NOMO-1 treated with dmso at 0.1 percent for 144 hours (cell line): ENCODE measurements at regions not wholly inside any gene's neighbourhood (a gene's known extent, or its start where the extent isn't known, plus 50 kb on each side); places are given as distances from the start of the nearest gene placed in this dataset.
"Not testable (repeated sequence)": the region's sequence is repeated elsewhere in the genome, so short reads cannot be mapped to it uniquely, and the experiment has no call there.

ENCODE experiments used
- DNase-seq: peaks from one replicate; lab custom pipeline; 2025; ENCODE audit not compliant: unreplicated experiment; lab: John Stamatoyannopoulos, UW

GRCh38 chr1:191707288-191707687 is 451.0 kb upstream of the RGS18 start:
- DNase-seq, result no peak

DNA sequence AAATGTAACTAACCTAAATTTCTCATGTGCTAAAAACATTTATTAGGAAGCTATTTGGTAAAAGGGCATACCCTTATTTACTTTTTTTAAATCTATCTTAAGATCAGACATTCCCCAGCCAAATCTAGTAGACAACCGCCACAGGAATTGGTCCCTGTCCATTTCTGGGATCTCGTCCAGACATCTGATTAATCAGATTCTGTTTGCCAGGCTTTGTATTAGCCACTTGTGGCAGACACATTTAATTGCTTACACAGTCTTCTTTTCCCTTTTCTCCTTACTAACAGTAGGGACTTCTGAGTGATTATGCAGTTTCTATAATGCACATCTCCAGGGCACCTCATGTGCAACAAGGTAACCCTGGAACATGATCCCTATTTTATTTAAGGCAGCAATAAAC is 449.0 kb upstream of the RGS18 start:
- no peak for DNase-seq

GRCh38 chr1:191711961-191712360 is 446.3 kb upstream of the RGS18 start:
- DNase-seq, result no peak

DNA sequence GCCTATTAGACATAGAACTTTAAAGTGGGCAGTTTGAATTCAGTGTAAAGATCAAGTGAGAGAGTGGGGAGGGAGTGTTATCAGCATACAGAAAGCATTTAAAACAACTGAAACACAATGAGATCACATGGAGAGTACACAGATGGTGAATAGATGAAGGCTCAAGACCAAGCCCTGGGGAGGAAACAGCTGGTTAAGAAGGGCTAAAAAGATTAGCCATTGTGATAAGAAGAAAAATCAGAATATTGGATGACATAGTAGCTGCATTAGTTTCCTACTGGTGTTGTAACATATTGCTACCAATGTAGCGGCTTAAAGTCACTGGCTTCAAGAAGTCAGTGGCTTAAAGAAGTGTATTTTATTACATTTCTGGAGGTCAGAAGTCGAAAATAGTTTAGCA is 443.4 kb upstream of the RGS18 start:
- no peak for DNase-seq

- no peak for DNase-seq
Measured at GRCh38 chr1:191729742-191730141, 428.5 kb upstream of the RGS18 start.

DNA sequence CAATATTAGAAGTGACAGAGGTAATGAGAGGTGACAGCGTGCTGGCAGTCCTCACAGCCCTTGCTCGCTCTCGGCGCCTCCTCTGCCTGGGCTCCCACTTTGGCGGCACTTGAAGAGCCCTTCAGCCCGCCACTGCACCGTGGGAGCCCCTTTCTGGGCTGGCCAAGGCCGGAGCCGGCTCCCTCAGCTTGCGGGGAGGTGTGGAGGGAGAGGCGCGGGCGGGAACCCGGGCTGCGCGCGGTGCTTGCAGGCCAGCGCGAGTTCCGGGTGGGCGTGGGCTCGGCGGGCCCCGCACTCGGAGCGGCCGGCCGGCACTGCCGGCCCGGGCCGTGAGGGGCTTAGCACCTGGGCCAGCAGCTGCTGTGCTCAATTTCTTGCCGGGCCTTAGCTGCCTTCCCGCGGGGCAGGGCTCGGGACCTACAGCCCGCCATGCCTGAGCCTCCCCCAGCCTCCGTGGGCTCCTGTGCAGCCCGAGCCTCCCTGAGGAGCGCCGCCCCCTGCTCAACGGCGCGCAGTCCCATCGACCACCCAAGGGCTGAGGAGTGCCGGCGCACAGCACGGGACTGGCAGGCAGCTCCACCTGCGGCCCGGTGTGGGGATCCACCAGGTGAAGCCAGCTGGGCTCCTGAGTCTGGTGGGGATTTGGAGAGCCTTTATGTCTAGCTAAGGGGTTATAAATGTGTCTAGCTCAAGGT is 426.5 kb upstream of the RGS18 start:
- not testable (repeated sequence) for DNase-seq

GRCh38 chr1:191734321-191734720 is 423.9 kb upstream of the RGS18 start:
- no peak for DNase-seq

DNA sequence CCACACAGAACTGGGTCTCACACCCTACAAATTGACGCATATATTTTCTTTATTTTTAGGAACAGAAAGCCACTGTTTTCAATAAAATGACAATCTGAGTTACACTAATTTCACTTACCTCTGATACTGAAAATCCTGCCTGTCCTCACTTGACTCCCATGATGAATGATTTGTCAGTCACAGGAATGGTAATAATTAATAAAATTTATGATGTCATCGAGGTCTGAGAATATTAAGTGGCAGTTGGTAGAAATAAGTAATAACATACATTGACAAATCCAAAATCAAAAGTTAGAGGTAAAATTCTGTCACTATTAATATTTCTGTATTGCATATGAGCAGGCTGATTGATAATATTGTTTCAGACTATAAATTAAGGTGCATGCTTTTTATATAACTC is 418.7 kb upstream of the RGS18 start:
- DNase-seq, result no peak

DNA sequence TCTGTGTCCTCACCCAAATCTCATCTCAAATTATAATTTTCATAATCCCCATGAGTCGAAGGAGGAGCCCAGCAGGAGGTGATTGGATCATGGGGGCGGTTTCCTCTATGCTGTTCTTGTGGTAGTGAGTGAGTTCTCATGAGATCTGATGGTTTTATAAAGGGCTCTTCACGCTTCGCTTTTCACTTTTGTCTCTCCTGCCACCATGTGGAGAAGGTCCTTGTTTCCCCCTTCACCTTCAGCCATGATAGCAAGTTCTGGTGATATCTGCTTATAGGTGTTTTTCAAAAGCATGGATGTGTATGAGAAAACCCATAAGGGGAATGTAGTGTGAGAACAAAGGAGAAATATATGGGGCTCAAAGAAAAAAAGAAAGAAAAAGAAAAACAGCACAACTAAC is 405.9 kb upstream of the RGS18 start:
- no peak for DNase-seq

GRCh38 chr1:191760016-191760415 is 398.2 kb upstream of the RGS18 start:
- DNase-seq, result no peak

DNA sequence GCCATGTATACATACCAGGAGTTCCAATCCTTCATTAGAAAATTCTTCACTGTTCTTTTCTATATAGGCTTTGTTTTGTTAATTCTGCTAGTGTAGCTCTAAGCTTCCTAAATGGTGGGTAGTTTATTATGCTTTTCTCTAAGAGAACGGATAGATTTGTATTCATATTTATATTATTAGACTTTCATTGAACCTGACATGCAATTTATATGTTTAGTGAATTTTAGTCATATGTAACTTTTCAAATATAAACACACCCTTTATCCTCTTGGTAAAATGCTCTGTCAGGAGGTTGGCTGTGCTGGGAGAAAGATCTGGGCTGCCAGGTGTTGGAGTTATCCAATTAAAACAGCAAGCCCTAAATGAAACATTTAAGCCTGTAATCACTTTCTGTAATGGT is 369.7 kb upstream of the RGS18 start:
- no peak for DNase-seq

- no peak for DNase-seq
Measured at GRCh38 chr1:191798178-191798577, 360.1 kb upstream of the RGS18 start.

- no peak for DNase-seq
Measured at GRCh38 chr1:191804311-191804710, 354.0 kb upstream of the RGS18 start.

GRCh38 chr1:191813593-191813992 is 344.7 kb upstream of the RGS18 start:
- DNase-seq, result not testable (repeated sequence)

- no peak for DNase-seq
Measured at GRCh38 chr1:191818198-191818597, 340.1 kb upstream of the RGS18 start.

GRCh38 chr1:191831572-191831971 is 326.7 kb upstream of the RGS18 start:
- no peak for DNase-seq

GRCh38 chr1:191839891-191840290 is 318.4 kb upstream of the RGS18 start:
- no peak for DNase-seq

DNA sequence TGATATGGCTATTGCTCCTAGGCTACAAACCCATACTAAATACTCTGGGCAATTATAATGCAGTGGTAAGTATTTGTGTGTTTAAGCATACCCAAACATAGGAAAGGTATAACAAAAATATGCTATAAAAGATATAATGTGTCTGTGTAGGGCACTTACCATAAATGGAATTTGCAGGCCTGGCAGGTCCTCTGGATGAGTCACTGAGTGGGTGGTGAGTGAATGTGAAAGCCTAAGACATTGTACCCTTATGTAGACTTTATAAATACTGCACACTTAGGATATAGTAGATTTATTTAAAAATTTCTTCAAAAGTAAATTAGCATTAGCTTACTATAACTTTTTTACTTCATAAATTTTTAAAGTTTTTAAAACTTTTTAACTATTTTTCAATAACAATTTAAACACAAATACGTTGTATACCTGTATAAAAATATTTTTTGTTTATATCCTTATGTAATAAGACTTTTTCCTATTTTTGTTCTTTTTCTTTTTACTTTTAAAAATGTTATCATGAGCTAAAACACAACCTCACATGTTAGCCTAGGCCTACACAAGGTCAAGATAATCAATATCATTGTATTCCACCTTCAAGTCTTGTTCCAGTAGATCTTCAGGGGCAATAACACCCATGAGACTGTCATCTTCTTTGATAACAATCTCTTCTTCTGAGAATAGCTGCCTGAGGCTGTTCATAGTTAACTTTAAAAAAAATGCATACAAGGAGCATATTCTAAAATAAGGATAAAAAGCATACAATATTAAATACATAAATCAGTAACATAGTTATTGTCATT is 306.3 kb upstream of the RGS18 start:
- DNase-seq, result no peak

- DNase-seq, result no peak
Measured at GRCh38 chr1:191852907-191853306, 305.4 kb upstream of the RGS18 start.

GRCh38 chr1:191857600-191857999 is 300.7 kb upstream of the RGS18 start:
- DNase-seq, result no peak

DNA sequence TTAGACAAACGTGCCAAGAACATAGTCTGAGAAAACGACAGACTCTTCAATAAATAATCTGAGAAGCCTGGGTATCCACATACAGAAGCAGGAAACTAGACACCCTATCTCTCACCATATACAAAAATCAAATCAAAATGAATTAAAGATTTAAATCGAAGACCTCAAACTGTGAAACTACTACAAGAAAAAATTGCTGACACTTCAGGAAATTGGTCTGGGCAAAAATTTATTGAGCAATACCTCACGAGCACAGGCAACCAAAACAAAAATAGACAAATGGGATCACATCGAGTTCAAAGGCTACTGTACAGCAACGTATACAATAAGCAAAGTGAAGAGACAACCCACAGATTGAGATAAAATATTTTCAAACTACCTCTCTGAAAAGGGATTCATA is 292.8 kb upstream of the RGS18 start:
- DNase-seq, result no peak

DNA sequence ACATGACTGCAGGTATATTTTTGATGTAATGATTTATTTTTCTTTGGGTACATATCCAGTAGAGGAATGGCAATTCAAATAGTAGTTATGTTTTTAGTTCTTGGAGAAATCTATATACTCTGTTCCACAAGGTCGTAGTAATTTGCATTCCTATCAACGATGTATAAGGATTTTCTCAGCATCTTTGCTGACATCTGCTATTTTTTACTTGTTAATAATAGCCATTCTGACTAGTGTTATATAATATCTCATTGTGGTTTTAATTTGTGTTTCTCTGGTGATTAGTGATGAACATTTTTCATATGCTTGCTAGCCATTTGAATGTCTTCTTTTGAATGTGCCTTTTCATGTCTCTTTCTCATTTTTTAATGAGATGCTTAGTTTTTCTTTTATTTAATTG is 292.1 kb upstream of the RGS18 start:
- DNase-seq, result no peak
